Neural progenitor cell (in vitro differentiated cells): ENCODE measurements at regions not wholly inside any gene's neighbourhood (a gene's known extent, or its start where the extent isn't known, plus 50 kb on each side); places are given as distances from the start of the nearest gene placed in this dataset.

Source experiments
- CTCF ChIP-seq: fragments of 200-600 bp; sonication (generic); IDR thresholded peaks from 2 replicates; pipeline ENCODE4 v1.5.1; 2017; ENCODE audit warnings: antibody characterized with exemption, mild to moderate bottlenecking
- EZH2phosphoT487 ChIP-seq: fragments of 200-600 bp; sonication (generic); IDR thresholded peaks from 2 replicates; pipeline ENCODE4 v1.6.1; 2017; ENCODE audit warnings: antibody characterized with exemption

GRCh38 chr16:85463672-85464382 is 149.3 kb upstream of the GSE1 start:
- TF ChIP-seq CTCF, result no peak
- TF ChIP-seq EZH2phosphoT487, result no peak
